ENCODE measurements at regions not wholly inside any gene's neighbourhood (a gene's known extent, or its start where the extent isn't known, plus 50 kb on each side); places are given as distances from the start of the nearest gene placed in this dataset.
A peak's percentile ranks its signal among the peaks of the same experiment; 100 is the strongest.
"Not testable (repeated sequence)": the region's sequence is repeated elsewhere in the genome, so short reads cannot be mapped to it uniquely, and the experiment has no call there.

GRCh38 chr12:75683995-75684586, 172.7 kb upstream of the KRR1 start (continued):
- TF ChIP-seq ZNF395 (CRISPR knock-in tag; IDR thresholded peaks at IDR 0.05) = peak; percentile 99
- peak; percentile 62; the same call in 1 of the 2 replicates for TF ChIP-seq PATZ1 (CRISPR knock-in tag; IDR thresholded peaks at IDR 0.05; ENCODE audit: borderline replicate concordance)
- TF ChIP-seq NR2C1 (IDR thresholded peaks at IDR 0.05) = not testable (repeated sequence)
- peak; percentile 88 for TF ChIP-seq NR2C1 (tag; IDR thresholded peaks at IDR 0.05)
- TF ChIP-seq TSHZ1 (CRISPR knock-in tag; IDR thresholded peaks at IDR 0.05) = 0 out of 2 replicates have a peak, but pooled peaks have one; percentile 59
- peak; percentile 97 for TF ChIP-seq ZNF175 (CRISPR knock-in tag; IDR thresholded peaks at IDR 0.05; ENCODE audit: low read depth)
- TF ChIP-seq ZFP1 (CRISPR knock-in tag; IDR thresholded peaks at IDR 0.05) = peak; percentile 50; the same call in 1 of the 2 replicates
- TF ChIP-seq VEZF1 (CRISPR knock-in tag; IDR thresholded peaks at IDR 0.05) = peak; percentile 46; the same call in 1 of the 2 replicates
- peak; percentile 82 for TF ChIP-seq PYGO2 (tag; IDR thresholded peaks at IDR 0.05)
- TF ChIP-seq OTX1 (CRISPR knock-in tag; IDR thresholded peaks at IDR 0.05) = peak; percentile 38; the same call in 1 of the 2 replicates
- peak in 1 of 3 experiments; percentile 89; a peak in 2 of 6 replicates for TF ChIP-seq ZBTB11 (CRISPR knock-in tag; IDR thresholded peaks at IDR 0.05)
- TF ChIP-seq FOXO4 (CRISPR knock-in tag; IDR thresholded peaks at IDR 0.05) = peak; percentile 82; the same call in 1 of the 2 replicates
